SH-SY5Y (cell line): ENCODE measurements at regions not wholly inside any gene's neighbourhood (a gene's known extent, or its start where the extent isn't known, plus 50 kb on each side); places are given as distances from the start of the nearest gene placed in this dataset.

Experiments
- GATA2 ChIP-seq: IDR thresholded peaks from 2 replicates; pipeline ENCODE4 v1.6.1; 2011; ENCODE audit warnings: mild to moderate bottlenecking, low read depth, low read length
- GATA3 ChIP-seq: IDR thresholded peaks from 2 replicates; pipeline ENCODE4 v1.6.1; 2011; ENCODE audit warnings: low read depth, mild to moderate bottlenecking, low read length, moderate library complexity

- TF ChIP-seq GATA2 (no peak), GATA3 (no peak)
These were observed 108.9 kb upstream of the TSC22D2 start for GRCh38 chr3:150299201-150299600.

GRCh38 chr3:150296966-150297365 lies 111.1 kb upstream of the TSC22D2 start:
- TF ChIP-seq GATA2 (no peak), GATA3 (no peak)

GRCh38 chr3:150296123-150296735 lies 111.9 kb upstream of the TSC22D2 start:
- TF ChIP-seq GATA2 (no peak), GATA3 (no peak)

- TF ChIP-seq GATA2 (no peak), GATA3 (no peak)
These were observed 114.6 kb upstream of the TSC22D2 start for GRCh38 chr3:150293401-150294001.

GRCh38 chr3:150292891-150293290 lies 115.2 kb upstream of the TSC22D2 start:
- no peak for TF ChIP-seq GATA3
- no peak for TF ChIP-seq GATA2

GRCh38 chr3:150291515-150291914 lies 116.6 kb upstream of the TSC22D2 start:
- TF ChIP-seq GATA2 (no peak), GATA3 (no peak)

- TF ChIP-seq GATA3 (no peak), GATA2 (no peak)
These were observed 121.5 kb upstream of the TSC22D2 start for GRCh38 chr3:150286390-150287147.

- TF ChIP-seq GATA2 = no peak
- no peak for TF ChIP-seq GATA3
These were observed 122.5 kb upstream of the TSC22D2 start for GRCh38 chr3:150285601-150286000.

GRCh38 chr3:150278843-150279381 lies 129.2 kb upstream of the TSC22D2 start:
- TF ChIP-seq GATA2 (no peak), GATA3 (no peak)

GRCh38 chr3:150278195-150278594 lies 129.9 kb upstream of the TSC22D2 start:
- TF ChIP-seq GATA3 (no peak), GATA2 (no peak)

GRCh38 chr3:150277444-150277843 lies 130.7 kb upstream of the TSC22D2 start:
- TF ChIP-seq GATA2 (no peak), GATA3 (no peak)

- TF ChIP-seq GATA3 (no peak), GATA2 (no peak)
These were observed 132.2 kb upstream of the TSC22D2 start for GRCh38 chr3:150275941-150276340.

- TF ChIP-seq GATA3 (no peak), GATA2 (no peak)
These were observed 133.7 kb upstream of the TSC22D2 start for GRCh38 chr3:150274372-150274771.

GRCh38 chr3:150273396-150273795 lies 134.7 kb upstream of the TSC22D2 start:
- TF ChIP-seq GATA2 (no peak), GATA3 (no peak)

- TF ChIP-seq GATA3 = no peak
- TF ChIP-seq GATA2 = no peak
These were observed 136.5 kb upstream of the TSC22D2 start for GRCh38 chr3:150271591-150271960.

GRCh38 chr3:150270883-150271590 lies 137.1 kb upstream of the TSC22D2 start:
- TF ChIP-seq GATA3 = no peak
- TF ChIP-seq GATA2 = no peak
